ENCODE measurements at regions not wholly inside any gene's neighbourhood (a gene's known extent, or its start where the extent isn't known, plus 50 kb on each side); places are given as distances from the start of the nearest gene placed in this dataset.

DNA sequence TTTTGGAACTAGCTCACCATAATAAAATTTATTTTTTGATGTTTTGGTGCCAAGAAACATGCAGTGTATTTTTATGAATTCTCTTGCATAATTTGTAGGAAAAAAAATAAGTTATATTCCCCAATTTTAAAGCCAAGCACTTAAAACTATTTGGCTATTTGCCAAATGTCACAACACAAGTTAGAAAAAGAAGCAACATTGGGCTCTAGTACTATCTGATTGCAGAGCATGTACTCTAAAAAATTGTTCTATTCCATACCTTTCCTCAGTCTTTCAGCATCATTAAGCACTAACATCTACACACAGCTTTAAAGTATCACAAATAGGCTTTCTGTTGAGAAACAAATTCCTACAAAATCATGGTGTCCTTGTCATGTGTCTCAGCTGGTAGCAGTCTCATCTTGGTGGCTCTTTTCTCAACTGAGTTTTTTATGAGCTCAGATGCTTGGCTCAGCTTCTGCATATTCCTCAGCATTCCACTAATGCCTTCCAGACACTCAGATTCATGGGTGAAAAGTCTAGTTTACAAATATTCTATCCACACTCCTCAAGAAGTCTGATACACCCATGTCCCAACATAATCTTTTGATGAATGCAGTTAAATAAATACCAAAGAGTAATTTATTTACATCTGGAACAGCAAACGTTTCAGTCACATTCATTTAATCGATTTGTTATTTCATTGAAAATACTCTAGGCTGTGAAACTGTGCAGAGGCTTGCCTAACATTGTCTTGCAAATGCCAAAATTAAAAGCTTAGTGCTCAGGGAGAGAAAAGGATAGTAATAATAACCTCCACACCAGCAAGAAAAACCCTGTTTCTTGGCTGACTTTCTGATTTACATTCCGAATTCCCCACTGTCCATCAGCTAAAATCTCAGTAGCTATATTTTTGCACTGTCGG, 2209.9 kb downstream of the PCDH7 start:
- TF ChIP-seq ZNF274 (IDR thresholded peaks at IDR 0.05; ENCODE audit: low read depth, low read length): no peak
- no peak for TF ChIP-seq YY1 (IDR thresholded peaks at IDR 0.05; ENCODE audit: insufficient read depth, insufficient read length)

All from NT2/D1 (cell line).